Gastrocnemius medialis (tissue), 4 donors: ENCODE measurements at regions not wholly inside any gene's neighbourhood (a gene's known extent, or its start where the extent isn't known, plus 50 kb on each side); places are given as distances from the start of the nearest gene placed in this dataset.

Experiments used
- ATAC-seq, 2 donors: fragments of 150-250 bp; one replicate each; pipeline ENCODE4 v1.9.1; 2016
- DNase-seq, 2 donors: peaks; one replicate each; pipeline ENCODE4 v3.0.0-alpha.2; 2019
- H3K27ac ChIP-seq, 4 donors: fragments of 200-600 bp; sonication (generic); 1 replicate in 1 of 4; 2 replicates in 3 of 4; pipeline ENCODE4 v1.5.1; 2016 to 2018; ENCODE audit warnings: mild to moderate bottlenecking in 2 of 4, moderate library complexity in 1 of 4
- H3K27me3 ChIP-seq, 3 donors: fragments of 200-600 bp; sonication (generic) in 2 of 3; 1 replicate in 1 of 3; 2 replicates in 2 of 3; pipeline versions ENCODE4 v1.5.1 to v1.6.0; 2016 to 2019; ENCODE audit warnings: mild to moderate bottlenecking in 1 of 3, moderate library complexity in 1 of 3
- H3K36me3 ChIP-seq, 2 donors: fragments of 200-600 bp; sonication (generic) in 1 of 2; one replicate each; pipeline ENCODE4 v1.5.1; 2017 to 2018
- H3K4me1 ChIP-seq, 2 donors: fragments of 200-600 bp; sonication (generic) in 1 of 2; one replicate each; pipeline ENCODE4 v1.5.1; 2016 to 2017; ENCODE audit warnings: mild to moderate bottlenecking in 2 of 2
- H3K4me3 ChIP-seq, 4 donors: fragments of 200-600 bp; sonication (generic) in 3 of 4; 1 replicate in 1 of 4; 2 replicates in 3 of 4; pipeline ENCODE4 v1.5.1; 2016 to 2019; ENCODE audit warnings: mild to moderate bottlenecking in 2 of 4
- H3K9me3 ChIP-seq, 3 donors: fragments of 200-600 bp; sonication (generic) in 2 of 3; 1 replicate in 1 of 3; 2 replicates in 2 of 3; pipeline ENCODE4 v1.5.1; 2016 to 2019
- CTCF ChIP-seq, 5 experiments: fragments of 450-650 bp in 3 of 5; fragments of 200-600 bp in 2 of 5; sonication (generic) in 2 of 5; IDR thresholded peaks in 4 of 5; conservative IDR thresholded peaks in 1 of 5; 1 replicate in 4 of 5; 2 replicates in 1 of 5; pipeline ENCODE4 v1.5.1; 2016 to 2019; ENCODE audit warnings: antibody characterized with exemption in 5 of 5, mild to moderate bottlenecking in 3 of 5, moderate library complexity in 3 of 5
- POLR2A ChIP-seq, 2 donors: fragments of 450-650 bp; IDR thresholded peaks; one replicate each; pipeline ENCODE4 v1.6.1; 2017; ENCODE audit warnings: antibody characterized with exemption in 2 of 2, mild to moderate bottlenecking in 2 of 2, moderate library complexity in 2 of 2
- in situ Hi-C, 4 donors: fragments of 200-750 bp; cut with MboI; loops; one replicate each; pipeline versions ENCODE4 v1.15.0 to v1.8.0; 2017; ENCODE audit warnings: low sequenced_read_pairs in 4 of 4
- intact Hi-C: fragments of 100-400 bp; cut with DNase I; formaldehyde crosslinking; loops from one replicate; pipeline ENCODE4 v1.15.1; 2023; ENCODE audit warnings: low total_unique reads

- H3K27me3 ChIP-seq = no peaks in the 10 kb centered on the region
- intact Hi-C loops = no loop called here
- no peak for TF ChIP-seq POLR2A (IDR thresholded peaks at IDR 0.05)
- peak; percentile 20 to 24 for DNase-seq
- ATAC-seq = peak; percentile 81 to 86
- peaks cover 11 to 13% of the 10 kb centered on the region in 2 donors for H3K4me1 ChIP-seq
- H3K9me3 ChIP-seq = no peaks in the 10 kb centered on the region
- in situ Hi-C loops = no loop called here
- no peaks in the 10 kb centered on the region for H3K36me3 ChIP-seq
- H3K27ac ChIP-seq = peak overlapping the region; percentile 28 to 61 (median 49)
- H3K4me3 ChIP-seq = no peak overlapping the region
Measured at GRCh38 chr6:106799031-106799894, 169.9 kb downstream of the QRSL1 start.

- intact Hi-C loops (no loop called here), in situ Hi-C loops (no loop called here)
- H3K27me3 ChIP-seq = no peaks in the 10 kb centered on the region
- TF ChIP-seq CTCF (IDR thresholded peaks at IDR 0.05 in 4 of 5, conservative IDR thresholded peaks at IDR 0.05 in 1 of 5) (no peak), POLR2A (IDR thresholded peaks at IDR 0.05) (no peak)
- ATAC-seq (no peak), DNase-seq (no peak)
- no peak overlapping the region for H3K27ac ChIP-seq
- no peaks in the 10 kb centered on the region for H3K36me3 ChIP-seq
- no peaks in the 10 kb centered on the region for H3K9me3 ChIP-seq
- H3K4me3 ChIP-seq = no peak overlapping the region
- peaks cover 20 to 29% of the 10 kb centered on the region in 2 donors for H3K4me1 ChIP-seq
Measured at GRCh38 chr6:106797186-106797585, 167.8 kb downstream of the QRSL1 start.

GRCh38 chr6:106796781-106797180 lies 167.4 kb downstream of the QRSL1 start:
- H3K27ac ChIP-seq = no peak overlapping the region
- H3K4me3 ChIP-seq = no peak overlapping the region
- peaks cover 20 to 29% of the 10 kb centered on the region in 2 donors for H3K4me1 ChIP-seq
- no peaks in the 10 kb centered on the region for H3K36me3 ChIP-seq
- TF ChIP-seq CTCF (IDR thresholded peaks at IDR 0.05 in 4 of 5, conservative IDR thresholded peaks at IDR 0.05 in 1 of 5) (no peak), POLR2A (IDR thresholded peaks at IDR 0.05) (no peak)
- DNase-seq (no peak), ATAC-seq (no peak)
- intact Hi-C loops = no loop called here
- H3K9me3 ChIP-seq = no peaks in the 10 kb centered on the region
- no peaks in the 10 kb centered on the region for H3K27me3 ChIP-seq
- in situ Hi-C loops = no loop called here

- DNase-seq (no peak), ATAC-seq (peak in 1 of 2 donors; percentile 22)
- Histone ChIP-seq H3K36me3 (no peaks in the 10 kb centered on the region), H3K4me1 (peaks cover 12 to 27% of the 10 kb centered on the region in 2 donors), H3K27me3 (no peaks in the 10 kb centered on the region), H3K9me3 (no peaks in the 10 kb centered on the region), H3K27ac (peak overlapping the region in 2 of 4 donors; percentile 13 to 31), H3K4me3 (no peak overlapping the region)
- intact Hi-C loops (no loop called here), in situ Hi-C loops (no loop called here)
- TF ChIP-seq CTCF (IDR thresholded peaks at IDR 0.05 in 4 of 5, conservative IDR thresholded peaks at IDR 0.05 in 1 of 5) = no peak
- TF ChIP-seq POLR2A (IDR thresholded peaks at IDR 0.05) = no peak
Measured at GRCh38 chr6:106794129-106794528, 164.8 kb downstream of the QRSL1 start.

GRCh38 chr6:106792536-106793236 lies 163.3 kb downstream of the QRSL1 start:
- H3K4me1 ChIP-seq = peaks cover 12 to 24% of the 10 kb centered on the region in 2 donors
- H3K4me3 ChIP-seq = no peak overlapping the region
- no peaks in the 10 kb centered on the region for H3K27me3 ChIP-seq
- intact Hi-C loops = no loop called here
- TF ChIP-seq POLR2A (IDR thresholded peaks at IDR 0.05) (no peak), CTCF (IDR thresholded peaks at IDR 0.05 in 4 of 5, conservative IDR thresholded peaks at IDR 0.05 in 1 of 5) (no peak)
- H3K9me3 ChIP-seq = no peaks in the 10 kb centered on the region
- no peak overlapping the region for H3K27ac ChIP-seq
- in situ Hi-C loops = no loop called here
- H3K36me3 ChIP-seq = no peaks in the 10 kb centered on the region
- ATAC-seq = no peak
- DNase-seq = no peak
